ENCODE measurements at regions not wholly inside any gene's neighbourhood (a gene's known extent, or its start where the extent isn't known, plus 50 kb on each side); places are given as distances from the start of the nearest gene placed in this dataset.

- Histone ChIP-seq H3K27me3 (ENCODE audit: control insufficient read depth in 1 of 2, insufficient read depth in 2 of 2, low read length in 2 of 2) (no peaks in the 10 kb centered on the region), H3K4me3 (ENCODE audit: low read depth in 1 of 2, low read length in 2 of 2) (no peak overlapping the region), H3K4me1 (ENCODE audit: control insufficient read depth in 2 of 2, insufficient read depth in 2 of 2, low read length in 1 of 2) (peaks cover 0 to 3% of the 10 kb centered on the region in 2 donors), H3K36me3 (ENCODE audit: control insufficient read depth in 2 of 2, insufficient read depth in 2 of 2, low read length in 1 of 2) (no peaks in the 10 kb centered on the region), H3K27ac (ENCODE audit: low read depth in 2 of 2, low read length in 1 of 2) (no peak overlapping the region), H3K9me3 (ENCODE audit: control insufficient read depth in 2 of 2, insufficient read depth in 1 of 2, low read depth in 1 of 2, low read length in 1 of 2) (peaks cover 0 to 11% of the 10 kb centered on the region in 2 donors)
- 85 to 88% methylated on average over 5 of the region's 5 CpGs for WGBS, 2 donors
Observed at GRCh38 chr11:119850822-119851409, 121.9 kb upstream of the NECTIN1 start.

- no peak overlapping the region for H3K27ac ChIP-seq (ENCODE audit: low read depth in 2 of 2, low read length in 1 of 2)
- peaks cover 0 to 16% of the 10 kb centered on the region in 2 donors for H3K9me3 ChIP-seq (ENCODE audit: control insufficient read depth in 2 of 2, insufficient read depth in 1 of 2, low read depth in 1 of 2, low read length in 1 of 2)
- H3K27me3 ChIP-seq (ENCODE audit: control insufficient read depth in 1 of 2, insufficient read depth in 2 of 2, low read length in 2 of 2): no peaks in the 10 kb centered on the region
- no peaks in the 10 kb centered on the region for H3K36me3 ChIP-seq (ENCODE audit: control insufficient read depth in 2 of 2, insufficient read depth in 2 of 2, low read length in 1 of 2)
- no peak overlapping the region for H3K4me3 ChIP-seq (ENCODE audit: low read depth in 1 of 2, low read length in 2 of 2)
- 27 to 43% methylated on average over 1 of the region's 1 CpG for WGBS, 2 donors
- peaks cover 0 to 10% of the 10 kb centered on the region in 2 donors for H3K4me1 ChIP-seq (ENCODE audit: control insufficient read depth in 2 of 2, insufficient read depth in 2 of 2, low read length in 1 of 2)
Observed at GRCh38 chr11:119849872-119850271, 120.9 kb upstream of the NECTIN1 start.

- H3K4me1 ChIP-seq (ENCODE audit: control insufficient read depth in 2 of 2, insufficient read depth in 2 of 2, low read length in 1 of 2): peaks cover 0 to 12% of the 10 kb centered on the region in 2 donors
- H3K27ac ChIP-seq (ENCODE audit: low read depth in 2 of 2, low read length in 1 of 2): no peak overlapping the region
- H3K27me3 ChIP-seq (ENCODE audit: control insufficient read depth in 1 of 2, insufficient read depth in 2 of 2, low read length in 2 of 2): no peaks in the 10 kb centered on the region
- peaks cover 0 to 16% of the 10 kb centered on the region in 2 donors for H3K9me3 ChIP-seq (ENCODE audit: control insufficient read depth in 2 of 2, insufficient read depth in 1 of 2, low read depth in 1 of 2, low read length in 1 of 2)
- no peak overlapping the region for H3K4me3 ChIP-seq (ENCODE audit: low read depth in 1 of 2, low read length in 2 of 2)
- H3K36me3 ChIP-seq (ENCODE audit: control insufficient read depth in 2 of 2, insufficient read depth in 2 of 2, low read length in 1 of 2): no peaks in the 10 kb centered on the region
- 61 to 69% methylated on average over 4 of the region's 4 CpGs for WGBS, 2 donors
Observed at GRCh38 chr11:119847853-119848252, 118.9 kb upstream of the NECTIN1 start.

- H3K9me3 ChIP-seq (ENCODE audit: control insufficient read depth in 2 of 2, insufficient read depth in 1 of 2, low read depth in 1 of 2, low read length in 1 of 2): peaks cover 0 to 16% of the 10 kb centered on the region in 2 donors
- WGBS, 2 donors: 86 to 93% methylated on average over 3 of the region's 3 CpGs
- no peaks in the 10 kb centered on the region for H3K27me3 ChIP-seq (ENCODE audit: control insufficient read depth in 1 of 2, insufficient read depth in 2 of 2, low read length in 2 of 2)
- no peaks in the 10 kb centered on the region for H3K36me3 ChIP-seq (ENCODE audit: control insufficient read depth in 2 of 2, insufficient read depth in 2 of 2, low read length in 1 of 2)
- H3K27ac ChIP-seq (ENCODE audit: low read depth in 2 of 2, low read length in 1 of 2): no peak overlapping the region
- peaks cover 0 to 12% of the 10 kb centered on the region in 2 donors for H3K4me1 ChIP-seq (ENCODE audit: control insufficient read depth in 2 of 2, insufficient read depth in 2 of 2, low read length in 1 of 2)
- H3K4me3 ChIP-seq (ENCODE audit: low read depth in 1 of 2, low read length in 2 of 2): no peak overlapping the region
Observed at GRCh38 chr11:119846374-119846773, 117.4 kb upstream of the NECTIN1 start.

GRCh38 chr11:119845756-119846155, 116.8 kb upstream of the NECTIN1 start:
- Histone ChIP-seq H3K27ac (ENCODE audit: low read depth in 2 of 2, low read length in 1 of 2) (no peak overlapping the region), H3K36me3 (ENCODE audit: control insufficient read depth in 2 of 2, insufficient read depth in 2 of 2, low read length in 1 of 2) (no peaks in the 10 kb centered on the region), H3K4me3 (ENCODE audit: low read depth in 1 of 2, low read length in 2 of 2) (no peak overlapping the region), H3K9me3 (ENCODE audit: control insufficient read depth in 2 of 2, insufficient read depth in 1 of 2, low read depth in 1 of 2, low read length in 1 of 2) (peaks cover 0 to 16% of the 10 kb centered on the region in 2 donors), H3K4me1 (ENCODE audit: control insufficient read depth in 2 of 2, insufficient read depth in 2 of 2, low read length in 1 of 2) (peaks cover 0 to 12% of the 10 kb centered on the region in 2 donors), H3K27me3 (ENCODE audit: control insufficient read depth in 1 of 2, insufficient read depth in 2 of 2, low read length in 2 of 2) (no peaks in the 10 kb centered on the region)
- WGBS, 2 donors: 64 to 80% methylated on average over 4 of the region's 4 CpGs

- WGBS, 2 donors: 80 to 82% methylated on average over 10 of the region's 10 CpGs
- H3K36me3 ChIP-seq (ENCODE audit: control insufficient read depth in 2 of 2, insufficient read depth in 2 of 2, low read length in 1 of 2): no peaks in the 10 kb centered on the region
- peaks cover 0 to 12% of the 10 kb centered on the region in 2 donors for H3K4me1 ChIP-seq (ENCODE audit: control insufficient read depth in 2 of 2, insufficient read depth in 2 of 2, low read length in 1 of 2)
- H3K4me3 ChIP-seq (ENCODE audit: low read depth in 1 of 2, low read length in 2 of 2): no peak overlapping the region
- no peak overlapping the region for H3K27ac ChIP-seq (ENCODE audit: low read depth in 2 of 2, low read length in 1 of 2)
- H3K9me3 ChIP-seq (ENCODE audit: control insufficient read depth in 2 of 2, insufficient read depth in 1 of 2, low read depth in 1 of 2, low read length in 1 of 2): peaks cover 0 to 16% of the 10 kb centered on the region in 2 donors
- no peaks in the 10 kb centered on the region for H3K27me3 ChIP-seq (ENCODE audit: control insufficient read depth in 1 of 2, insufficient read depth in 2 of 2, low read length in 2 of 2)
Observed at GRCh38 chr11:119845305-119845704, 116.3 kb upstream of the NECTIN1 start.

GRCh38 chr11:119844808-119845207, 115.8 kb upstream of the NECTIN1 start:
- Histone ChIP-seq H3K4me3 (ENCODE audit: low read depth in 1 of 2, low read length in 2 of 2) (no peak overlapping the region), H3K9me3 (ENCODE audit: control insufficient read depth in 2 of 2, insufficient read depth in 1 of 2, low read depth in 1 of 2, low read length in 1 of 2) (peaks cover 0 to 16% of the 10 kb centered on the region in 2 donors), H3K4me1 (ENCODE audit: control insufficient read depth in 2 of 2, insufficient read depth in 2 of 2, low read length in 1 of 2) (peaks cover 0 to 12% of the 10 kb centered on the region in 2 donors), H3K27me3 (ENCODE audit: control insufficient read depth in 1 of 2, insufficient read depth in 2 of 2, low read length in 2 of 2) (no peaks in the 10 kb centered on the region), H3K27ac (ENCODE audit: low read depth in 2 of 2, low read length in 1 of 2) (no peak overlapping the region), H3K36me3 (ENCODE audit: control insufficient read depth in 2 of 2, insufficient read depth in 2 of 2, low read length in 1 of 2) (no peaks in the 10 kb centered on the region)
- WGBS, 2 donors: 32 to 33% methylated on average over 4 of the region's 4 CpGs

- H3K36me3 ChIP-seq (ENCODE audit: control insufficient read depth in 2 of 2, insufficient read depth in 2 of 2, low read length in 1 of 2): no peaks in the 10 kb centered on the region
- WGBS, 2 donors: 38 to 44% methylated on average over 6 of the region's 6 CpGs
- H3K27me3 ChIP-seq (ENCODE audit: control insufficient read depth in 1 of 2, insufficient read depth in 2 of 2, low read length in 2 of 2): no peaks in the 10 kb centered on the region
- no peak overlapping the region for H3K4me3 ChIP-seq (ENCODE audit: low read depth in 1 of 2, low read length in 2 of 2)
- no peak overlapping the region for H3K27ac ChIP-seq (ENCODE audit: low read depth in 2 of 2, low read length in 1 of 2)
- H3K9me3 ChIP-seq (ENCODE audit: control insufficient read depth in 2 of 2, insufficient read depth in 1 of 2, low read depth in 1 of 2, low read length in 1 of 2): peaks cover 0 to 16% of the 10 kb centered on the region in 2 donors
- peaks cover 0 to 12% of the 10 kb centered on the region in 2 donors for H3K4me1 ChIP-seq (ENCODE audit: control insufficient read depth in 2 of 2, insufficient read depth in 2 of 2, low read length in 1 of 2)
Observed at GRCh38 chr11:119843877-119844276, 114.9 kb upstream of the NECTIN1 start.

- no peak overlapping the region for H3K27ac ChIP-seq (ENCODE audit: low read depth in 2 of 2, low read length in 1 of 2)
- peaks cover 0 to 12% of the 10 kb centered on the region in 2 donors for H3K4me1 ChIP-seq (ENCODE audit: control insufficient read depth in 2 of 2, insufficient read depth in 2 of 2, low read length in 1 of 2)
- H3K9me3 ChIP-seq (ENCODE audit: control insufficient read depth in 2 of 2, insufficient read depth in 1 of 2, low read depth in 1 of 2, low read length in 1 of 2): peaks cover 0 to 16% of the 10 kb centered on the region in 2 donors
- no peaks in the 10 kb centered on the region for H3K27me3 ChIP-seq (ENCODE audit: control insufficient read depth in 1 of 2, insufficient read depth in 2 of 2, low read length in 2 of 2)
- WGBS, 2 donors: 76 to 82% methylated on average over 4 of the region's 4 CpGs
- no peaks in the 10 kb centered on the region for H3K36me3 ChIP-seq (ENCODE audit: control insufficient read depth in 2 of 2, insufficient read depth in 2 of 2, low read length in 1 of 2)
- H3K4me3 ChIP-seq (ENCODE audit: low read depth in 1 of 2, low read length in 2 of 2): no peak overlapping the region
Observed at GRCh38 chr11:119842731-119843130, 113.7 kb upstream of the NECTIN1 start.

GRCh38 chr11:119839476-119840133, 110.6 kb upstream of the NECTIN1 start:
- H3K4me3 ChIP-seq (ENCODE audit: low read depth in 1 of 2, low read length in 2 of 2): no peak overlapping the region
- H3K27ac ChIP-seq (ENCODE audit: low read depth in 2 of 2, low read length in 1 of 2): no peak overlapping the region
- H3K36me3 ChIP-seq (ENCODE audit: control insufficient read depth in 2 of 2, insufficient read depth in 2 of 2, low read length in 1 of 2): no peaks in the 10 kb centered on the region
- H3K27me3 ChIP-seq (ENCODE audit: control insufficient read depth in 1 of 2, insufficient read depth in 2 of 2, low read length in 2 of 2): no peaks in the 10 kb centered on the region
- H3K9me3 ChIP-seq (ENCODE audit: control insufficient read depth in 2 of 2, insufficient read depth in 1 of 2, low read depth in 1 of 2, low read length in 1 of 2): no peaks in the 10 kb centered on the region
- H3K4me1 ChIP-seq (ENCODE audit: control insufficient read depth in 2 of 2, insufficient read depth in 2 of 2, low read length in 1 of 2): peaks cover 0 to 2% of the 10 kb centered on the region in 2 donors
- WGBS, 2 donors: 48 to 56% methylated on average over 13 of the region's 13 CpGs
